ENCODE measurements at regions not wholly inside any gene's neighbourhood (a gene's known extent, or its start where the extent isn't known, plus 50 kb on each side); places are given as distances from the start of the nearest gene placed in this dataset.

DNA sequence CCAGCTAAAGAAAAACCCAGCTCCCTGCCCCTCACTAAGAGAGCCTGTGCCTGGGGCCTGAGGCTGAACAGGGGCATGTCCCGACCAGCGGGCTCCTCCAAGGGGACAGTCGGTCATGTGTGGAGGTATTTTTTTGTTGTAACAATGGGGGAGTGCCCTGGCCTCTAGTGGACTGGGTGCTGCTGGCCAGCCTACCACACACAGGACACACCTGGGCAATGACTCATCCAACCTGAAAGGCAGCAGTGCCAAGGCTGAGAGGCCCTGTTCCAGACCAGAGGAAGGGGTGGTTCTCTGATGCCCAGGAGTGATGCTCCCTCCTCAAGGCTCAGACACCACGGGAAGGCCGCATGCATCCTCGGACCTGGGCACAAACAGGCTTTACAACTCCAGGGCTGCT, 181.5 kb downstream of the OLFM1 start:
- H3K9me3 ChIP-seq, result no peaks in the 10 kb centered on the region
- H3K4me1 ChIP-seq, result no peaks in the 10 kb centered on the region
- ATAC-seq (no peak), FAIRE-seq (no peak), DNase-seq (ENCODE audit: low read depth in 1 of 2, low spot score in 1 of 2) (no peak)
- ChIA-PET POLR2A (no interaction called here), CTCF (interaction anchor here (1.5 kb wide), 1 partner anchor 182 kb away, joined by 3 read pairs; no protein-coding TSS in a partner anchor)
- no peak for TF ChIP-seq SREBF2 (IDR thresholded peaks at IDR 0.05)
- no peak for TF ChIP-seq FOSL2 (IDR thresholded peaks at IDR 0.05)
- no peak for TF ChIP-seq FOSL2 (CRISPR knock-in tag; IDR thresholded peaks at IDR 0.05)
- TF ChIP-seq PHF8 (IDR thresholded peaks at IDR 0.05; ENCODE audit: borderline replicate concordance, low read depth), result no peak
- TF ChIP-seq, protein P1, sequence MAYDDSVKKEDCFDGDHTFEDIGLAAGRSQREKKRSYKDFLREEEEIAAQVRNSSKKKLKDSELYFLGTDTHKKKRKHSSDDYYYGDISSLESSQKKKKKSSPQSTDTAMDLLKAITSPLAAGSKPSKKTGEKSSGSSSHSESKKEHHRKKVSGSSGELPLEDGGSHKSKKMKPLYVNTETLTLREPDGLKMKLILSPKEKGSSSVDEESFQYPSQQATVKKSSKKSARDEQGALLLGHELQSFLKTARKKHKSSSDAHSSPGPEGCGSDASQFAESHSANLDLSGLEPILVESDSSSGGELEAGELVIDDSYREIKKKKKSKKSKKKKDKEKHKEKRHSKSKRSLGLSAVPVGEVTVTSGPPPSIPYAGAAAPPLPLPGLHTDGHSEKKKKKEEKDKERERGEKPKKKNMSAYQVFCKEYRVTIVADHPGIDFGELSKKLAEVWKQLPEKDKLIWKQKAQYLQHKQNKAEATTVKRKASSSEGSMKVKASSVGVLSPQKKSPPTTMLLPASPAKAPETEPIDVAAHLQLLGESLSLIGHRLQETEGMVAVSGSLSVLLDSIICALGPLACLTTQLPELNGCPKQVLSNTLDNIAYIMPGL (CRISPR knock-in tag; IDR thresholded peaks at IDR 0.05; ENCODE audit: borderline replicate concordance), result no peak
- no peak for TF ChIP-seq CHD2 (IDR thresholded peaks at IDR 0.05; ENCODE audit: low read length, partially characterized antibody)
- TF ChIP-seq NFE2L2 (conservative IDR thresholded peaks at IDR 0.05; ENCODE audit: low read length), result no peak
- TF ChIP-seq HOXA7 (CRISPR knock-in tag; IDR thresholded peaks at IDR 0.05), result no peak
- TF ChIP-seq, protein P2, sequence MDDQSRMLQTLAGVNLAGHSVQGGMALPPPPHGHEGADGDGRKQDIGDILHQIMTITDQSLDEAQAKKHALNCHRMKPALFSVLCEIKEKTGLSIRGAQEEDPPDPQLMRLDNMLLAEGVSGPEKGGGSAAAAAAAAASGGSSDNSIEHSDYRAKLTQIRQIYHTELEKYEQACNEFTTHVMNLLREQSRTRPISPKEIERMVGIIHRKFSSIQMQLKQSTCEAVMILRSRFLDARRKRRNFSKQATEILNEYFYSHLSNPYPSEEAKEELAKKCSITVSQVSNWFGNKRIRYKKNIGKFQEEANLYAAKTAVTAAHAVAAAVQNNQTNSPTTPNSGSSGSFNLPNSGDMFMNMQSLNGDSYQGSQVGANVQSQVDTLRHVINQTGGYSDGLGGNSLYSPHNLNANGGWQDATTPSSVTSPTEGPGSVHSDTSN (IDR thresholded peaks at IDR 0.05), result no peak
- TF ChIP-seq, protein P3, sequence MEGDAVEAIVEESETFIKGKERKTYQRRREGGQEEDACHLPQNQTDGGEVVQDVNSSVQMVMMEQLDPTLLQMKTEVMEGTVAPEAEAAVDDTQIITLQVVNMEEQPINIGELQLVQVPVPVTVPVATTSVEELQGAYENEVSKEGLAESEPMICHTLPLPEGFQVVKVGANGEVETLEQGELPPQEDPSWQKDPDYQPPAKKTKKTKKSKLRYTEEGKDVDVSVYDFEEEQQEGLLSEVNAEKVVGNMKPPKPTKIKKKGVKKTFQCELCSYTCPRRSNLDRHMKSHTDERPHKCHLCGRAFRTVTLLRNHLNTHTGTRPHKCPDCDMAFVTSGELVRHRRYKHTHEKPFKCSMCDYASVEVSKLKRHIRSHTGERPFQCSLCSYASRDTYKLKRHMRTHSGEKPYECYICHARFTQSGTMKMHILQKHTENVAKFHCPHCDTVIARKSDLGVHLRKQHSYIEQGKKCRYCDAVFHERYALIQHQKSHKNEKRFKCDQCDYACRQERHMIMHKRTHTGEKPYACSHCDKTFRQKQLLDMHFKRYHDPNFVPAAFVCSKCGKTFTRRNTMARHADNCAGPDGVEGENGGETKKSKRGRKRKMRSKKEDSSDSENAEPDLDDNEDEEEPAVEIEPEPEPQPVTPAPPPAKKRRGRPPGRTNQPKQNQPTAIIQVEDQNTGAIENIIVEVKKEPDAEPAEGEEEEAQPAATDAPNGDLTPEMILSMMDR (IDR thresholded peaks at IDR 0.05), result no peak
- no peak for TF ChIP-seq RCOR1 (IDR thresholded peaks at IDR 0.05; ENCODE audit: low read depth, low read length)
- no peak for TF ChIP-seq TFCP2L1 (CRISPR knock-in tag; IDR thresholded peaks at IDR 0.05)
- TF ChIP-seq, protein P4, sequence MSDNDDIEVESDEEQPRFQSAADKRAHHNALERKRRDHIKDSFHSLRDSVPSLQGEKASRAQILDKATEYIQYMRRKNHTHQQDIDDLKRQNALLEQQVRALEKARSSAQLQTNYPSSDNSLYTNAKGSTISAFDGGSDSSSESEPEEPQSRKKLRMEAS (IDR thresholded peaks at IDR 0.05), result no peak
- TF ChIP-seq, protein P5, sequence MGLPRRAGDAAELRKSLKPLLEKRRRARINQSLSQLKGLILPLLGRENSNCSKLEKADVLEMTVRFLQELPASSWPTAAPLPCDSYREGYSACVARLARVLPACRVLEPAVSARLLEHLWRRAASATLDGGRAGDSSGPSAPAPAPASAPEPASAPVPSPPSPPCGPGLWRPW (IDR thresholded peaks at IDR 0.05), result no peak
- no peak for TF ChIP-seq RNF2 (IDR thresholded peaks at IDR 0.05; ENCODE audit: borderline replicate concordance, low read depth)
- TF ChIP-seq, protein P6, sequence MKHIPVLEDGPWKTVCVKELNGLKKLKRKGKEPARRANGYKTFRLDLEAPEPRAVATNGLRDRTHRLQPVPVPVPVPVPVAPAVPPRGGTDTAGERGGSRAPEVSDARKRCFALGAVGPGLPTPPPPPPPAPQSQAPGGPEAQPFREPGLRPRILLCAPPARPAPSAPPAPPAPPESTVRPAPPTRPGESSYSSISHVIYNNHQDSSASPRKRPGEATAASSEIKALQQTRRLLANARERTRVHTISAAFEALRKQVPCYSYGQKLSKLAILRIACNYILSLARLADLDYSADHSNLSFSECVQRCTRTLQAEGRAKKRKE (CRISPR knock-in tag; IDR thresholded peaks at IDR 0.05; ENCODE audit: low read depth), result no peak
- TF ChIP-seq KDM5A (IDR thresholded peaks at IDR 0.05), result no peak
- no peak for TF ChIP-seq FOSB (CRISPR knock-in tag; IDR thresholded peaks at IDR 0.05)
- TF ChIP-seq MAZ (IDR thresholded peaks at IDR 0.05; ENCODE audit: borderline replicate concordance, low read depth, low read length), result no peak
- TF ChIP-seq, protein P7, sequence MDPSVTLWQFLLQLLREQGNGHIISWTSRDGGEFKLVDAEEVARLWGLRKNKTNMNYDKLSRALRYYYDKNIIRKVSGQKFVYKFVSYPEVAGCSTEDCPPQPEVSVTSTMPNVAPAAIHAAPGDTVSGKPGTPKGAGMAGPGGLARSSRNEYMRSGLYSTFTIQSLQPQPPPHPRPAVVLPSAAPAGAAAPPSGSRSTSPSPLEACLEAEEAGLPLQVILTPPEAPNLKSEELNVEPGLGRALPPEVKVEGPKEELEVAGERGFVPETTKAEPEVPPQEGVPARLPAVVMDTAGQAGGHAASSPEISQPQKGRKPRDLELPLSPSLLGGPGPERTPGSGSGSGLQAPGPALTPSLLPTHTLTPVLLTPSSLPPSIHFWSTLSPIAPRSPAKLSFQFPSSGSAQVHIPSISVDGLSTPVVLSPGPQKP (IDR thresholded peaks at IDR 0.05; ENCODE audit: low read depth, low read length), result no peak
- H3K4me2 ChIP-seq, result no peak overlapping the region
- 36% methylated on average over 6 of the region's 6 CpGs for WGBS (ENCODE audit: missing lambda C conversion rate)
- no peak overlapping the region for H3K4me3 ChIP-seq
- H3K27ac ChIP-seq, result no peak overlapping the region

Measured in A549 (cell line).